RKO (cell line): ENCODE measurements at regions not wholly inside any gene's neighbourhood (a gene's known extent, or its start where the extent isn't known, plus 50 kb on each side); places are given as distances from the start of the nearest gene placed in this dataset.

Experiments used
- DNase-seq: peaks from one replicate; pipeline ENCODE4 v3.0.0-alpha.2; 2016; ENCODE audit warnings: low spot score

DNA sequence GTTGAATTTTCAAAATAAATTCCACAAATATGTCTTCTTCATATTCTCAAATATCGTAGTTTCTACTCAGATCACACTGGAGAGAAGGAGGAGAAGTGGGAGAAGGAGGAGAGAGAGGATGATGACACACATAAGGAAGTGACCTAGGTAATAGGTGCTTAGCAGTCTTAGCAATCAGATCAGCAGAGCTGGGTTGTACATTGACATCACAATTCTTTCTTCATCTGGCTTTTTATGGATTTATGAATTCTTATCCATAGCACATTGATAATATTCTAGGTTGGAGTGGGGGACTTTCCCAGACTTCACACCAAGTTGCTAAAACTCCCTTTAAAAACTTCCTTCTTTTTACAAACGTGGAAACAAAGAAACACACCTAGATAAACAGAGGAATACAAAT is 86.9 kb downstream of the FGF9 start:
- DNase-seq = no peak

- no peak for DNase-seq
These were observed 87.6 kb downstream of the FGF9 start for GRCh38 chr13:21758441-21758840.

GRCh38 chr13:21759463-21759862 is 88.6 kb downstream of the FGF9 start:
- no peak for DNase-seq

DNA sequence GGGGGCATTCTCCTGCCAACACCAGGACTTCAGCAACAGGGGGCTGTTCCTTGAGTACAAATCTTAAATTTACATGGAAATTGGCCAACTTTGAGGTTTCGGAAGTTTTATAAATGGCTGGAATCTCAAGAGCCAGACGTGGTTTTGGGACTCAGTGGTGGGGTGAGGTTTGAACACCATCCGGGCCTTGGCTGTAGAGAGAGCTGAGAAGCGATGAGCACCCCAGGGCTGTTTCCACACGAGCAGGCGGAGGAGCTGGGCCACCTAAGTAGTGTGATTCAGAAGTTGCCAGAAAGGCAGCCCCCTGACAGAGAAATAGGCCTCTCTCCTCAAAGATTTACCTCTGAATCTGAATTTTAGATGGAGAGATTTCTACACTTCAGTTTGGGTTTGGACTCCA is 89.0 kb downstream of the FGF9 start:
- DNase-seq = no peak

- no peak for DNase-seq
These were observed 90.9 kb downstream of the FGF9 start for GRCh38 chr13:21761770-21762169.

DNA sequence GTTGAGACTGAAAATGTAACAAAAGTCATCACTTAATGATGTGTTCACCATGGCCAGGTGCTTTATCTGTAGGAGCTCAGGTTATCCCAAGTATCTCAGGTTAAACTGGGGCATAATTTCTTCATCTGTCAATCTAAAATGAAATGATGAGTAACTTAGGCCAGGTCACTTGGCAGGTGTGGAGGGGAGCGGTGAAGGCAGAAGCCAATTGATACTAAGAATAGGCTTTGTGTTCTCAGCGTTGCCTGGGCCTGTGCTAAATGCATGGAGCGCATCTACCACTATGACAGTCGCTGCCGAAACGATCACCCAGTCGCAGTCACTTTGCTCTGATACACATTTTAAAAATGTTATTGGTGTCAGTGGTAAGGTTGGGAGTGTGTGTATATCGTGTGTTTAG is 91.6 kb downstream of the FGF9 start:
- DNase-seq = no peak

GRCh38 chr13:21767032-21767431 is 96.2 kb downstream of the FGF9 start:
- DNase-seq = no peak

DNA sequence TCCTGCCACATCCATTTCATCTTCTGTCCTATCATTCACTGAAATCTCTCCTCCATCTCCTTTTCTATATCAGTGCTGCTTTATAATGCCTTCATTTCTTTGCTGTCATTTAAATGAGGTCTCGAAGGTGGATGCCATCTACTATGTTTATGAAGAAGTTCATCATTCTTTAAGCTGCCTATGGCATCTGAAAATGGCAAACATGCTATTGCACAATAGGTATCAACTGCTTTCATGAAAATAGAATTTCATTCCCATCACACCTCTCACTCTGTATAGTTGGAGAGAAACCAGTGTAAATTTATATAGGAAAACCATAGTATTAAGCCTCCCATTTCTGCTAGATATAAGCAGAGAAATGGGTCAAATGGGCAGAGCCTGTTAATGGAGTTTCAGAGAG is 100.2 kb downstream of the FGF9 start:
- DNase-seq = no peak

- DNase-seq = no peak
These were observed 106.3 kb downstream of the FGF9 start for GRCh38 chr13:21777166-21777565.

- no peak for DNase-seq
These were observed 106.9 kb downstream of the FGF9 start for GRCh38 chr13:21777813-21778212.

DNA sequence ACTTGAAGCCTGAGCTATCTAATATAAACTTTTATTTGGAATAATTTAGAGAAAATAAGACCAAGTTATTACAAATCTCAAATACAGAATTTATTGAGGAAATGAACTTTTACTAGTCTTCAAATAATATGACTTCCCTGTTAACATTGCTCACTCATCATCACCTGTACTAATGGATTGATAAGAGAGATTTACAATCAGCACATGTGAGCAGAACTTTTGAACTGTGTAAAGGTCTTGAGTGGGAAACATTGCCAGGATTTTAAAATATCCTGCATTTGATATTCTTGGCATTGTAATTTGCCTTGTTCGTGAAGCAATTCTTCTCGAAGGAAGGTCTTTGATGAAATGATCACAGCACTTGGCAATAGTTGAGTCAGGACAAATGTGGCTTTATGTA is 111.9 kb downstream of the FGF9 start:
- DNase-seq = no peak

DNA sequence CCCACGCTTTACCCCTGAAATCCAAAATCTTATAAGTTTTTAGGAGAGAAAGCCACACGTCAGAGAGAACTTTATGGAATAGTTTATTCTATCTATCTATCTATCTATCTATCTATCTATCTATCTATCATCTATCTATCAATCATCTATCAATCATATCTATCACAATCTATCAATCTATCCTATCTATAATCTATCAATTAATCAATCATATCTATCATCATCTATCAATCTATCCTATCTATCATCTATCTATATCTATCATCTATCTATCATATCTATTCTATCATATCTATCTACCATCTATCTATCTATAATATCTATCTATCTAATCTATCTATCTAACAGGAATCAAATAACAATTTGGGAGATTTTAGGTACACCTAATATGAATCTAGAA is 115.1 kb downstream of the FGF9 start:
- no peak for DNase-seq

DNA sequence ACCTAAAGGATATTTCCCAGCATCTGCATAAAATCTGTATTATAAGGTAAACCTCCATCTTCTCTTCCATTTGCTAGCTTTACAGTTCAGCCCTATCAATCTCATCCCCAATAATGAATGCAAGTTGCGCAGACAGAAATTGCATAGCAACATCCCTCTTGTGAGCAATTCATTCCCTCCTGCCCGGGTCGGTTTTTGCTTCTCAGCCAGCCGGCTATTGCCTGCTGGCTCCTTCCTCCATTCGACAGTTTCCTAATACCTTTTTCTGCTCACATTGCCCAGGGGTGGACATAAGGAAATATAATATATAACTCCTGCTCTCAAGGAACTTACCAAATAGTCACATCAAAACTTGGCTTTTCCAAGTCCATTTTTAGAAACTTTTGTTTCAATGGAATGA is 125.2 kb downstream of the FGF9 start:
- DNase-seq = no peak

DNA sequence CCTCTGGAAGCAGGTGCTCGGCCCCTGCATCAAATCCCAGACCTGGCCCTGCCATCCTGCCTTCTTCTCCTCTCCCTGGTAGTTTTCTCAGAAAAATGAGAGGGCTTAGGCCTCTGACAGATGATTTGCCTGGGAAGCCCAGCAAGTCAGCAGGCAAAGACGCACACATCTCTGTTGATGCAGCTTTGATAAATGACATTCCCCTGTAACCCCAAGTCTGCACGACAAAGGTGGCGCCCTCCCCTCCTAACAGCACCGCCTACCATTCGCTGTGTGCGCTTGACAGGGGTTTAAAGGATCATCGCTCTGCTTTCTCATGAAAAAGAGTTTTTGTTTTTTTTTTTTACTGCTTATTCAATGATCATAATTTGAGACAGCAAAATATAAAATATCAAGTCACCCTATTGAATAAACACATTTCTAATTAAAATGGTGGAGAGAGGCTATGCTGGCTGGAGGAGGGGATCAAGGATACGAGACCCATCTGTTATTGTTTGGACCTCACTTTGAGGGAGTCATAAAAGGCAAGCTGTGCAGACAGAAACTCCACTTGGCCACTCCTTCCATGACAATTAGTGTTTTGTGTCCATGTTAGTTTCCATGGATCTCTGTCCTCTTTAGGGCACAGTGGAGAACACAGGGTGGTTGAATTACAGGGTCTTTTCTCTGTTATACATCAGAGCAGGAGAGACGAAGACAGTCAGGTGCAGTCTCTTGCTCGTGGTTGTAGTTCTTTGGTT is 126.1 kb downstream of the FGF9 start:
- DNase-seq = no peak

DNA sequence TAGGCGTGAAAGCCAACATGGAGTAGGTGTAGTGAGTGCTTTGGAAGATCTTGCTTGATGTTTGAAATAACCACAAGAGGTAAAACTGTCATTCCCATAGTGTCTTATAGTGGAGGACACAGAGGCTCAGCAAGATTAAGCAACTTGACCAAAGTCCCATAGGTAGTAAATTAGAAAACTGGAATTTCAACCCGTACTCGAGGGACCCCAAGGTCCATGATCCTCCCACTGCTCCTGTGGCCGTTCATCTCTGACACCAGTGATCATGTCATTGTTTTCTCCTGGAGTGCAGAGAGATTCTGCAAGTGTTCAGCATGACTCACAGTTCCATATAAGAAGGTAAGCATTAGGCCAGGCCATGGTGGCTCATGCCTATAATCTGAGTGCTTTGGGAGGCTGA is 126.9 kb downstream of the FGF9 start:
- DNase-seq = peak; percentile 4

GRCh38 chr13:21798181-21798580 is 127.3 kb downstream of the FGF9 start:
- no peak for DNase-seq

DNA sequence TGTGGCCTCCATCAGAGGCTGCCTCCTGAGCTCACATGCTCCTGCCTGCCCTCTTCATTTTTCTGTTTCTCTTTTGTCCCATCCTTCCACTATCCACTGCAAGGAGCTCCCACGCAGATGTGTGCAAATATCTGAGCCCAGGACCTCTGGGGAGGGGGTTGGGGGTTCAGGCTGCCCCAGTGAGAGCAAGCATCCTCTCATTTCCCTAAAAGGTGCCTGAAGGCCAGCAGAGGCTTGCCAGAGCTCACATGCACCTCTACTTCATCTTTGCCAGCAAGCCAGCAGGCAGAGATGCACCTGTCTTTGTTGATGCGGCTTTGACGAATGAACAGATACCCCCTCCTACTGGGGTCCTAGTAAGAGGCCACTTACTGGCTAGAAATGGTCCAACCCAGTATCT is 128.8 kb downstream of the FGF9 start:
- DNase-seq = no peak

GRCh38 chr13:21800837-21801616 is 130.2 kb downstream of the FGF9 start:
- DNase-seq = no peak

DNA sequence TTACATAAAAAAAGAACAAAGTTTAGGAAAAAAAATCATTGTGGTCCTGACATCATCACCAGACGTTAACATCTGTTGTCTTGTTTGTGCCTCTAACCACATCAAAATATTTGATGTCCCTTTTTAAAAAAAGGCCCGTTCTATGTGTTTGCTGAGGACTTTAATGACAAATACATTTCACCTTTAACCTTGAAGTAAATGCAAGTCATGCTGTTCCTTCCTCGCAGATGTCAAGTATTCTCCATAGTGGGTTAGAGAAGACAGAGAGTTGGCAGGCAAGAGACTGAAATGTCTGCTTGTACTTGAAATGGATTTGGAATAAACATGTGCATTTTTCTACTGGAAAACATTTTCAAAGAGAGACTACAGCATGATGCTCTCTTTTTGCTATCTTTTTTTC is 134.9 kb downstream of the FGF9 start:
- DNase-seq = no peak

DNA sequence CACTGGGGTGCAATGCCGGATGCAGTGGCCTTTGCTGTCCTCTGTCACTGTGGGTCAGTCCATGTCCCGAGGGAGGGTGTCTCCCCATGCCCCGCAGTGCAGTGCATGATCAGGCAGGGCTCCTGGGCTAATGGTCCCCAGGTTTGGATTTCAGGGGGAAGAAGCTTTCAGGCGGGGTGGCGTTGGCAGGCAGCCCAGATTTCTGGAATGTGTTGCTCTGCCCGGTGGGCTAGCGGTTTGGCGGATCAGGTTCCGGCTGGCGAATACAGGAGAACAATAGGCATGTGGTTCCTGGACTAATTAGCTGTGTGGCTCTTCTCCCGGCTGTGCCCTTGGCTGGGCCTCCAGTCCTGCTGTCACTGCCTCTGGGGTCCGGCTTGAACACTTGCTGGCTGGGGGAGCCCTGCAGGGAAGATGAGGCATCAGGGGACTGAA is 141.3 kb downstream of the FGF9 start:
- no peak for DNase-seq

GRCh38 chr13:21813110-21813509 is 142.2 kb downstream of the FGF9 start:
- no peak for DNase-seq

GRCh38 chr13:21813844-21814243 is 143.0 kb downstream of the FGF9 start:
- no peak for DNase-seq

- no peak for DNase-seq
These were observed 143.7 kb downstream of the FGF9 start for GRCh38 chr13:21814604-21815003.

GRCh38 chr13:21817878-21818277 is 147.0 kb downstream of the FGF9 start:
- DNase-seq = no peak
